ENCODE measurements at regions not wholly inside any gene's neighbourhood (a gene's known extent, or its start where the extent isn't known, plus 50 kb on each side); places are given as distances from the start of the nearest gene placed in this dataset.

DNA sequence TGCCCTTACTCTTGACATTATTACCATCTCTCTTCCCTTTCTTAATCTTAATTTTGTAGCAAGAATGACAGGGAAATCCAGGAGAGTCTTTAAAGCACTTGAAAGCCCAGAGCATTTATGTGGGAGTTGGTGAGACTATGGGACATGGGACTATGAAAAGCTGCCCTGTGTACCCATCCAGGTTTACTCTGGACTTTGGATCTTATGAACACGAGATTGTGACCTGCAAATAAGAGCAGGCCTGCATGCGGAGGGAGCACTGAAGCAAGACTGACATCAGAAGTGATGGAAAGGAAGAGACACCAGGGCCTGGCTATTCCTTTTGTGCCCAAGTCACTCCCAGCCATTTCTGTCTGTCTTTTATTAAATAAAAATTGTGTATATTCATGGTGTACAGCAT is 209.6 kb downstream of the NUF2 start:
- TF ChIP-seq, protein P1, sequence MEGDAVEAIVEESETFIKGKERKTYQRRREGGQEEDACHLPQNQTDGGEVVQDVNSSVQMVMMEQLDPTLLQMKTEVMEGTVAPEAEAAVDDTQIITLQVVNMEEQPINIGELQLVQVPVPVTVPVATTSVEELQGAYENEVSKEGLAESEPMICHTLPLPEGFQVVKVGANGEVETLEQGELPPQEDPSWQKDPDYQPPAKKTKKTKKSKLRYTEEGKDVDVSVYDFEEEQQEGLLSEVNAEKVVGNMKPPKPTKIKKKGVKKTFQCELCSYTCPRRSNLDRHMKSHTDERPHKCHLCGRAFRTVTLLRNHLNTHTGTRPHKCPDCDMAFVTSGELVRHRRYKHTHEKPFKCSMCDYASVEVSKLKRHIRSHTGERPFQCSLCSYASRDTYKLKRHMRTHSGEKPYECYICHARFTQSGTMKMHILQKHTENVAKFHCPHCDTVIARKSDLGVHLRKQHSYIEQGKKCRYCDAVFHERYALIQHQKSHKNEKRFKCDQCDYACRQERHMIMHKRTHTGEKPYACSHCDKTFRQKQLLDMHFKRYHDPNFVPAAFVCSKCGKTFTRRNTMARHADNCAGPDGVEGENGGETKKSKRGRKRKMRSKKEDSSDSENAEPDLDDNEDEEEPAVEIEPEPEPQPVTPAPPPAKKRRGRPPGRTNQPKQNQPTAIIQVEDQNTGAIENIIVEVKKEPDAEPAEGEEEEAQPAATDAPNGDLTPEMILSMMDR (IDR thresholded peaks at IDR 0.05 in 4 of 5, conservative IDR thresholded peaks at IDR 0.05 in 1 of 5) = no peak
- no peak for TF ChIP-seq POLR2A (IDR thresholded peaks at IDR 0.05)

All from gastrocnemius medialis (tissue), 4 donors.